NOMO-1 (cell line): ENCODE measurements at regions not wholly inside any gene's neighbourhood (a gene's known extent, or its start where the extent isn't known, plus 50 kb on each side); places are given as distances from the start of the nearest gene placed in this dataset.
"Not testable (repeated sequence)": the region's sequence is repeated elsewhere in the genome, so short reads cannot be mapped to it uniquely, and the experiment has no call there.

ENCODE experiments used
- DNase-seq, 2 experiments: peaks; one replicate each; lab custom pipeline; 2025; ENCODE audit not compliant: unreplicated experiment in 2 of 2; lab: John Stamatoyannopoulos, UW

DNA sequence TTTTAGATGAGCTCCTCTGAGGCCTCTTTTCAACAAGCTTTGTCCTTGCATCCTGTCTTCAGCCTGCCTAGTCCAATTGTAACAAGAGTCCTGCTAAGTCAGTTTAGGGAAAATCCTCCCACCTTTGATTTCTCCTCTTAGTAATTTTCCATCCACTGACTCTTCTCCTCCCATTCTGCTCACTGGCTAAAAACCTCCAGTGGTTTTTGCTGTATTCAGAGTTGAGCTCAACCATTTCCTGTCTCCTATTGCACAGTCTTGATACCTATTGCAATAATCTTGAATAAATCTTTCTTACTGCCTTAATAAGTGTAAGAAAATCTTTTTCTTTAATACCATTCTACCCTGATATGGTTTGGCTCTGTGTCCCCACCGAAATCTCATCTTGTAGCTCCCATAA is 117.8 kb upstream of the ENPP6 start:
- no peak for DNase-seq

DNA sequence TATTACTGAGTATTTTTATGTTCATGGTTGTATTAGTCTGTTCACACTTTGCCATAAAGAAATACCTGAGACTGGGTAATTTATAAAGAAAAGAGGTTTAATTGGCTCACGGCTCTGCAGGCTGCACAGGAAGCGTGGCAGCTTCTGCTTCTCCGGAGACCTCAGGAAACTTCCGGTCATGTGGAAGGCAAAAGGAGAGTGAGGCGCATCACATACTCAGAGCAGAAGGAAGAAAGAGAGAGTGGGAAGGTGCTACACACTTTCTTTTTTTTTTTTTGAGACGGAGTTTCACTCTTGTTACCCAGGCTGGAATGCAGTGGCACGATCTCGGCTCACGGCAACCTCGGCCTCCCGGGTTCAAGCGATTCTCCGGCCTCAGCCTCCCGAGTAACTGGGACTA is 115.8 kb upstream of the ENPP6 start:
- DNase-seq, result not testable (repeated sequence)

DNA sequence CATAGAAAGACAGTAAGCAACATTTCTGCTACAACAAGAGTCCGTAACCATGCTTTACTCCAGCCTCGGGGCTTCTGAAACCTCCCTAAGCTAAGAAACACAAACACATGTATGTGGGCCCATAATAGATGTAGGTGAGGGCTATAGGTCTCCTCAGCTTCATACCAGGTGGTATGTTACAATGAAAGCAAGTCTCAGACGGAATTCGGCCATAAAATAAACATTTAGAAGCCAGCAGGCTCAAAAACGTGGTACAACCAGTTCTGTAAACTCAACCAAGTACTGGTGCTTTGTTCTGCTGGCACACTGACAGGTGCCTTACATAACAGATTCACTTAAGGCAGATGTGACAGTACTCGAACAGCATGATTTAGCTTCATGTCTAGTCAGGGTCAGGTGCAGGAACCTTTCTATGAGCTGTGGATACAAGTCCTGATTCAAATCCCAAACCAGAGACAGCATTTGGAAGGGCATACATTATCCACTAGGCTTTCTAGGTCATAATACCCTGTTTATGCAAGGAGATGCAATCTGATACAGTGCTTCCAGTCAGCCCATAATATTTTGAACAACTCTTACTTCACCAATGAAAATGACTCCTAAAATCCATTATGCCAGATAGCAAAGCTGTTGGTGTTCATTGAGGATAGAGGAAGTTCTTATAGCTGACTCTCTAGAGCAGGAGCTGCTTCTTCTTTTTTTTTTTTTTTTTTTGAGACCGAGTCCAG is 113.8 kb upstream of the ENPP6 start:
- peak; percentile 27 to 71 for DNase-seq

DNA sequence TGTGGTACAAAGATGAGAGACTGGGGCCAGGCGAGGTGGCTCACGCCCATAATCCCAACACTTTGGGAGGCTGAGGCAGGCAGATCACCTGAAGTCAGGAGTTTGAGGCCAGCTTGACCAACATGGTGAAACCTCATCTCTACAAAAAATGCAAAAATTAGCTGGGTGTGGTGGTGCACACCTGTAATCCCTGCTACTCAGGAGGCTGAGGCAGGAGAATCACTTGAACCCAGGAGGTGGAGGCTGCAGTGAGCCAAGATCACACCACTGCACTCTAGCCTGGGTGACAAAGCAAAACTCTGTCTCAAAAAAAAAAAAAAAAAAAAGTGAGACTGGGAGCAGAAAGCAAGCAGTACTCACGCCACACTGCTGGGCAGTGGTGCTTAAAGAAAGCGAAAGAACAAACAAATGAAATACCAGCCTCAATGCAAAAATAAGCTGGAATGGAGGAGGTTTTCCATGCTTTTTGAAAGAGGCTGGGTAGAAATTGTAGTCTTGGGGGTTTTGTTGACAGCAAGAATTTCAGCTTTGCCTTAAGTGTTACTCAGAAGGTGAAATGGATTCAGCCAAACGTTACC is 112.9 kb upstream of the ENPP6 start:
- DNase-seq, result not testable (repeated sequence)

DNA sequence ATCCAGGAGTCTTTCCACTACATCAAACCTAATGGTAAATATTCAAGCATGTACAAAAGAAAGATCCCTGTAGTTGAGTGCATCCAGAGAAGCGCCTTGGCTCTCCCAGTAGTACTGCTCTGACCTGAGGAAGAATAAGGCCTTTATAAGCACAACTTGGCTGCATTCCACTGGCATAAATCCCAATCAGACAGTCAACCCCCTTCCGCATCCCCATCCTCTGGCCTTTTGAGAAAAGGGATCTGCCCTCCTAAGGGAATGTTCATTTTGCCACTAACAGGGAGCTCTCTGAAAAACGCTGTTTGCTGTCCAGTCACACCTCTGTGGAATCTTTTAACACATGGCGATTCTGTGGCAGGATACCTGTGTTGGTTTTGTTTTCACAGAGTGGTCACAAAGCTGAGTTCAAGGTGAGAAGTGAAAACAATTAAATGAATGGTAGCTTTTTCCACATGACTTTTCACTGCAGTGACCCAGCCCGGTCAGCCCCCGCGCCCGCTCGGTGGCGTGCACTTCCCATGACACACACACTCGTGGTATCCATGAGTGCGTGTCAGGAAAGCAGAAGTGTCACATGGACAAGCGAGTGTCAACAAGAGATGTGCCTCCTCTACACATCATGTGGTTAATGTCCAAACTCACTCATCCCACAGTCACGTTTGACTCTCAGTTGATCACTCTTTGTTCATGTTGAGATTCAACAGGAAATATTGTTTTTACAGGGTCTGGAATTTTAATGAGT is 112.2 kb upstream of the ENPP6 start:
- peak in 1 of 2 experiments; percentile 29 for DNase-seq

DNA sequence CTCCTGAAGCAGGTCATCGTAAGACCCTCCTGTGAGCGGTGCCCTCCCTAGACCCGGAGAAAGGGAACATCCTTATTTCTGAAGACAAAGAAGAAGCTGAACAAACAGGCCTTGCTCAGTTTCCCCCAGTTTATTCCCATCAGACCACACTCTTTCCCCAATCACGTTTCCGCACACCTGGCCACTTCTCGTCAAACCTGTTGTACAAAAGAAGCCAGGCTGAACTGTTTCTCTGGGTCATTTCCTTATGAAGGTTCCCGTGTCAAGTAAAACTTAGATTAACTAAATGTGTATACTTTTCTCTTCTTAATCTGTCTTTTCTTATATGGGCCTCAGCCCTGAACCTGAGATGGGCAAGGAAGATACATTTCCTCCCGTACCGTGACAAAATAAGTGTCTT is 111.6 kb upstream of the ENPP6 start:
- no peak for DNase-seq

DNA sequence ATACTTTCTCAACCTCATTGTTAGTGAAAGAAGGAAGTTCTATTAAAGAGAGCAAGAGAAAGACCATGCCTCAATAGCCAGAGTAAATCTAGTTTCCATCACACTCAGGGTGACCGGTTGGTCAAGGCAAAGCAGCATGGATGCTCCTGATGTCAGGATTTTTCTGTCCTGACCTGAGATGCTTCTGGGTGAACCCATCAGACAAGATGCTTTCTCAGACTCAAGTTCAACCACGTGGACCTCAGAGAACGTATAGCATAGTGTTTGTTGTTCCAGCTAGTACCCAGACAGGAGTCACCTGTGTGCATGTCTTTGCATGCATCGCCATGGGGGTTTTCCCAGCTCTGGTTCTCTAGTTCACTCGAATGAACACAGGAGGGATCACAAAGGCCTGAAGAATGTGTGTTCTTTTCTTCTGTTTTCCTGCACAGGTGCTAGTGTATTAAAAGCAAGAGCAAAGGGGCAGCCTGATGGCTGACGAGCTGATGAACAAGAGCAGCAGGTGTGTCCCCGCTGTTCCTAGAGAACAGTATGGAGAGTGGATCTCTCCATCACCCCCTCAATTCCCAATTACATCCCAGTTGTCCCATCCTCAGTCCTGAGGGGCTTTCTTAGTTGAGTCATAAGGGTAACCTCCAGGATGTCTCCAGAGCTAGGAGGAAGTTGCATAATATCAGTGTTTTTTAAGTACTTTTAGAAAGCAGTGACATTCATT is 110.5 kb upstream of the ENPP6 start:
- peak in 1 of 2 experiments; percentile 45 for DNase-seq

DNA sequence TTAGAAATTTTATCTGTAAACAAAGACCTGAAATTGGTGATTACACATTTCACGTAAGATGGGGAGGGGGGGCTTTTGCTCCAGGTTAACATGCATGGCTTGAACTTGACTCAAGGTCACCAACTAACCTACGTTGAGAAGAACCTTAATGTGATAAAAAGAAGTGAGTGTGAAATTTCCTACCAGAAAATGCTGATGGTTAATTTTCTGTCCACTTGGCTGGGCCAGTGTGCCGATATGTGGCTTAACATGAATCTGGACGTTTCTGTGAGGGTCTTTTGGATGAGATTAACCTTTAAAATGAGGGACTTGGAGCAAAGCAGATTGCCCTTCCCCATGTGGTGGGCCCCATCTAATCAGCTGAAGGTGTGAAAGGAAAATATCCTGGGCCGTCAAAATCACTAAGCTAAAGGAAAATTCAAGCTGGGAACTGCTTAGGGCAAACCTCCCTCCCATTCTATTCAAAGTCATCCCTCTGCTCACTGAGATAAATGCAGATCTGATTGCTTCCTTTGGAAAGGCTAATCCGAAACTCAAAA is 107.3 kb upstream of the ENPP6 start:
- no peak for DNase-seq

DNA sequence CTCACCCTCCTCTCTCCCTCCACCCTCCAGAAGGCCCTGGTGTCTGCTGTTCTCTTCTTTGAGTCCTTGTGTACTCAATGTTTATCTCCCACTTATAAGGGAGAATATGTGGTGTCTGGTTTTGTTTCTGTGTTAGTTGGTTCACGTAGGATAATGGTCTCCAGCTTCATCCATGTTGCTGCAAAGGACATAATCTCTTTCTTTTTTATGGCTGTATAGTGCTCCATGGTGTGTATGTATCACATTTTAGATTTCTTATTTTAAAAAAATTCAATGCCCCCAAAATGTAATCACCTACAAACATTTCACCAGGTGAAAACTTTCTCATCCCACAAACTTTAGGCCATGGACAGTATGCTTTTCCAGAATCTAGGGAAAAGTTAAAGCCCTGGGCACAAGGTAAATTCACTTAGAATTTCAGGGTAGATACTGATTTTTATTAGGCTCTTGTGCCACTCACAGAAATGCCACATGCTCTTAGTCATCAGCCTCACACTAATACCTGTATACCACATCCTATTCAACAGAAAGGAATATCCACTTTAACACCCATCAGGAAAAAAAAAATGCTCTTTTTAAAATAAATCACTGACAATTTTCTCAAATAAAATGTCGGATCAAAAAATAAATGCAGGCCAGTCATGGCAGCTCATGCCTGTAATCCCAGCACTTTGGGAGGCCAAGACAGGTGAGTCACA is 104.8 kb upstream of the ENPP6 start:
- DNase-seq, result no peak

DNA sequence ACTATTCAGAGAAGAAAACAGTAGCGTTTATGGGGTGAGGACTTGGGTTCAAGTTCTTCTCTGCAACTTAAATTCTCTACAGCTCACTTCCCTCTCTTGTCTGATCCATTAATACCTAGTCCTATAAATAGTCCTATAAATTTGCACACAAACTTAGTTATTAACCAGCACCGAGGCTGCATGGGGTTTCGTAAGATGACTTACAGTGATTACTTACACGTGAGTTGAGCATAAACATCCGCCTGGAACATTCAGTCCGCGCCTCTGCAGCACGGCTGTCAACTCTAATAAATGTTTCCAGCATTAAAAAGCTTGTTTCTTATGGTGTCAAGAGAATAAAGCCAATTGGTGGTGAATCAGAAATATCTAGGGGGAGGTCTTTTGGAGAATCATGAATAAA is 103.0 kb upstream of the ENPP6 start:
- DNase-seq, result no peak

DNA sequence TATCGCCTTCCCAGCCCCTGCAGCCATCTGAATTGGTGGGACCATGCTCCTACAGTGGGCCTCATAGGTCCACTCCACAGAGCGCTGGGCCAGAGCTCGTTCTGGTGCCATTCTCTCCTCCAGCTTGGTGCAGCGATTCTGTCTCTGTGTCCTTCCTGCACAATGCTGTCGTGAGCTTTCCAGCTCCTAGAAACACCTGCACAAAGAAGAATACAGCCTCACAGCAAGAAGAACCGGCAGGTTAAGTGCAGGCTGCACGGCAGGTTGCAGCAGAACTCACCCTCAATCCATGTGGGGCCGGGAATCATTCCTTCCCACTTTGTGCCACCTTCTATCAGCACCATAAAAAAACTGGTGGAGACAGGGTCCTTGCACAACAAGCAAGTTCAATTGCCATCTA is 101.2 kb upstream of the ENPP6 start:
- DNase-seq, result no peak

DNA sequence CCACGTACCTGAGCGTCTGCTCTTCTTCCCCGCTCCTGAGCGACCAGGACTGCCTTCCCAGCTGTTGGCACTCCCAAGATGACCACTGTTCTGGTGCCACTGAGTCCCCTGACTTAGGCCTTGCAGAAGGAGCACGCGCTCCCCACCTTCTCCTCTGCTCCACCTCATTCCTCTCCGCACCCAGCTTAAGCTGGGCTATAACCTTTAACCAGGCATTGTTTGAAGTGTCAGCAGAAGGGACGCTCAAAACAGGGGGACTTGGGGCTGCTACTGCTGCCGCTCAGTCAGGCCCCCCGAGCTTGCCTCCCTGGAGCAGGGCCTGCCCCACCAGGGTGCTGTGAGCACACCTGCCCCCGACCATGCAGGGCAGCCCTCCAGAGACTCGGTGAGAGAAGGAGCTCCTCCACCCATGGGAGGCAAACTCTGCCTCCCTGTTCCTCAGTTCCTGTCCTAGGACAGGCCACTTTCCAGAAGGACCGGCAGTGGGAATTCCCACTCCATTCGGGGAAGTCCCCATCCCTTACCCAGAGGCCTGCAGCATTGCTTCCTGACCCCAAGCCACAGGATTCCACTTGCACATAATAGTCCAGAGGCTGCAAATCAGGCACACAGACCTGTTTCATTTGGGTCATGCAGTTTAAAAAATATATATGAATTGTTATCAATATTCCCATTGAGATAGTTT is 99.7 kb upstream of the ENPP6 start:
- DNase-seq, result no peak

DNA sequence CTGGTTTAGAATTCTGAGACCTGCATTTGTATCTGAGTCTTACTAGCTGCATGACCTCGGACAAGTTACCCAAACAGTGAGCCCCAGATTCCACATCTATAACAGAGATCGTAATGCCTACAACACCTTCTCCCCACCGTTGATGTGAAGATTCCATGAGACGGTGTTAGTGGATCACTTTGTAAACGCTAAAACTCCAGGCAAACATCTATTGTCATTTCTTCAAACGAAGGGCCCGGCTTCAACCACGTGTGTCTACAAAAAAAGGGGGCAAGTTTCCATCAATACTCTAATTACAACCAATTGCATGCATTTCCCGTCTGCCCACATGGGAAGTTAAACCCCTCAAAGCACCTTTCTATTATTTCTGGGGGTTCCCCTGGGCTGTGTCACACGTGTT is 99.1 kb upstream of the ENPP6 start:
- no peak for DNase-seq

DNA sequence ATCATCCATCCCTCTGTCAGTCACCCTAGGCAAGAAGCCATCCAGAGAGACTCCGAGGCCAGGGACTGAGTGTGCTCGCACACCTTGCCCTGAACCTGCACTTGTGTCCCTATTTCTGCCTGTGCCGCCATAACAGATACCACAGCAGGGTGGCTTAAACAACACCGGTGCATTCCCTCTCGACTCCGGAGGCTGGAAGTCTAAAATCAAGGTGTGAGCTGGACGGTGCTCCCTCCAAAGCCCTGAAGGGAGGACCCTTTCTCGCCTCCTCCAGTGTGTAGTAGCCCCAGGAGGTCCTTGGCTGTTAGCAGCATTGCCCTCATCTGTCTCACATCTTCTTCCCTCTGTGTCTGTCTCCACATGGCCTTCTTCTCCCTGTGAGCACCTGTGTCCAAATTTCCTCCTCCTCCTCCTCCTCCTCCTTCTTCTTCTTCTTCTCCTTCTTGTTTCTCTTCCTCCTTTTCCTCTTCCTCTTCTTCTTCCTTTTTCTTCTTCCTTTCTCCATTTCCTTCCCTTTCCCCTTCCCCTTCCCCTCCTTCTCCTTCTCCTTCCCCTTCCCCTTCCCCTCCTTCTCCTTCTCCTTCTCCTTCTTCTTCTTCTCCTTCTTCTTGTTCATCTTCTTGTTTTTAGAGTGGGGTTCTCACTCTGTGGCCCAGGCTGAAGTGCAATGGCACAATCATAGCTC is 98.1 kb upstream of the ENPP6 start:
- DNase-seq, result no peak

DNA sequence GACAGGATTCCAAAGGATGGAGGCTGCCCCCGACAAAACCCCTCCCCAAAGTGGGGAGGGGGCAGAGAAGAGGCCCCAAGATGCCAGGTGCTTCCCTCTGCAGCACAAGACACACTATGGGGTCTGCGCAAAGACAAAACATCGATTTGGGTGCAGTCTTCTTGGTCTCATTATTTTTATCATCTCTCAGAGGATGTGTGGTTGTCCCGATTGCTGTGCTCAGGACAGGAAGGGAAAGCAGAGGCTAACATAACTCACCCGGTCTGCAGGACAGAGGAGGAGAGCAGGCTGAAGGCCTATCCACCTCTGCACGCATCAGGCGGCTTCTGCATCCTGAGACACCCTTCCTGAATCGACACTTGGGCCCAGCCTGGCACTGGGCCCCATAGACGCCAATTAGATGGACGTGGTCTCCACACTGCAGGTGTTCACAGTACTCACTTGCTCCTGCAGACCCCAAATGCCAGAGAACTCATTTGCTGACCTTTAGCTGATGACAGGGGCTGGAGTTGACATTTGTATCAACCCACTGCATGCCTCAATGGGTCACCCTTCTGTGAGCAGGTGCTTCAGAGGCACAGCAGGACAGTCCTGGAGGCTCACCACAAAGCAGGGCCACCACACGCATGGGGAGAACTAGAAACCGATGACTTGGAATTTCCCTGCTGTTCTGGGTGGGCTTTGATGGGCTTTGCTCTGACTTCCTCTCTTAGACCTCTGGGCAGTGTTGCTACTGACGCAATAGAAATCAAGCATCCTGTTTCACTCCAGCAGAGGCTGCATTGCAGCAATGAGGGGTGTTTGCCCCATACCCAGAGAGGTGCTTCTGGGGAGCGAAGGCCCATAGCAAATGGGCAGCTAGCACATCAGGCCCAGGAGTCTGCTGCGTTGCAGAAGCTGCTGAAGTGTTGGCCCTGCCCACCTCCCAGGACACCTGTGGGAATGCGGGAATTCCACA is 96.3 kb upstream of the ENPP6 start:
- peak; percentile 44 to 88 for DNase-seq

DNA sequence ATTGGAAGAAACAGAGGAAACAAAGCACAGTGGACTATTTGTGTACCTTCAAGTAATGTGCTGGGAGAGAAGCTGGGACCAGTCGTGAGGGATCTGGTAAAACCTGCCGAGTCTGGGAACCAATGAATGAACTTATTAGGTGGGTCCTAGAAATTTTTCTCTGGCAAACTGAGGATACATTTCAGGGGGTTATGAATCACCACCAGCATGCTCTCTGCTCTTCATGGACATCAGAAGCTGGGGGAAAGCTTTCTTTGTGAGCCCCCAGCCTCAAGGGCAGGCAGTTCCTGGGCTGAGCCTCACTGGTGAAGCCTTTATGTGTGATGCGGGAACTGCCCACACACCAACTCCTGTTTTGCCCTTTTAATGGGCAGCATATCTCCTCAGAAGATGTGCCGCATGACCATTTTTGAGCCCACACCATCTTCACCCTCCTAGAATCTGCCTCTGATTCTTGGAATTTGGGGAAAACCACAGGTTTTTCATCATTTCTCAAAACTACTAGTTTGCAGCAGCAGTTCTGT is 95.4 kb upstream of the ENPP6 start:
- no peak for DNase-seq

DNA sequence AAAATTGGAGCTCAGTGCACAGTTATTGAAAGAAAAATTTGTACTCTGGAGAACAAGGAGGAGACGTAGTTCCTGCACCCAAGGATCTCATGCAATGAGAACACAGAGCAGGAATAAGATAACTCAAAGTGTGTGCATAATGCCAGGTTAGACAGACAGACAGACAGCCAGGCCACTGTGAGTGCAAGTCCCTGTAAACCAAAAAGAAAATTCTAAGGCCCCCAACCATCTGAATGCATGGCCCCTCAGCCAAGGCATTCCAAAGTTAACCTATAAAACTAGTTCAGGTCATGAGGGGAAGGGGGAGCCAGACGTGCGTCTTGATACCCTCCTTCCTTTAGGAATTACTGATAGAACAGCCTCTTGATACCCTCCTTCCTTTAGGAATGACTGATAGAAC is 94.5 kb upstream of the ENPP6 start:
- no peak for DNase-seq
